Smooth muscle cell (in vitro differentiated cells): ENCODE measurements at regions not wholly inside any gene's neighbourhood (a gene's known extent, or its start where the extent isn't known, plus 50 kb on each side); places are given as distances from the start of the nearest gene placed in this dataset.

ENCODE experiments used
- DNase-seq: peaks from one replicate; lab custom pipeline; 2025; ENCODE audit not compliant: unreplicated experiment; lab: John Stamatoyannopoulos, UW
- H2AFZ ChIP-seq: fragments of 200-600 bp; sonication (generic); 2 replicates; pipeline ENCODE4 v1.6.0; 2016; ENCODE audit warnings: antibody characterized with exemption, low read depth, mild to moderate bottlenecking
- H3F3A ChIP-seq: fragments of 200-600 bp; sonication (generic); 2 replicates; pipeline ENCODE4 v1.6.0; 2017; ENCODE audit warnings: antibody characterized with exemption, low read depth
- H3K27ac ChIP-seq: fragments of 200-600 bp; sonication (generic); 2 replicates; pipeline ENCODE4 v1.5.1; 2016; ENCODE audit warnings: low read depth, mild to moderate bottlenecking
- H3K27me3 ChIP-seq: fragments of 200-600 bp; sonication (generic); 2 replicates; pipeline ENCODE4 v1.6.1; 2016; ENCODE audit warnings: low read depth, mild to moderate bottlenecking
- H3K36me3 ChIP-seq: fragments of 200-600 bp; sonication (generic); 2 replicates; pipeline ENCODE4 v1.5.1; 2016; ENCODE audit warnings: low read depth
- H3K4me1 ChIP-seq: fragments of 200-600 bp; sonication (generic); 2 replicates; pipeline ENCODE4 v1.5.1; 2016; ENCODE audit warnings: low read depth
- H3K4me2 ChIP-seq: fragments of 200-600 bp; sonication (generic); 2 replicates; pipeline ENCODE4 v1.6.0; 2016; ENCODE audit warnings: mild to moderate bottlenecking
- H3K4me3 ChIP-seq: fragments of 200-600 bp; sonication (generic); 2 replicates; pipeline ENCODE4 v1.5.1; 2016; ENCODE audit warnings: mild to moderate bottlenecking
- H3K79me2 ChIP-seq: fragments of 200-600 bp; sonication (generic); 2 replicates; pipeline ENCODE4 v1.6.0; 2016; ENCODE audit warnings: low read depth, mild to moderate bottlenecking
- H3K9ac ChIP-seq: fragments of 200-600 bp; sonication (generic); 2 replicates; pipeline ENCODE4 v1.6.0; 2016; ENCODE audit warnings: low read depth
- H3K9me3 ChIP-seq: fragments of 200-600 bp; sonication (generic); replicated peaks from 2 replicates; pipeline ENCODE4 v1.5.1; 2016; ENCODE audit warnings: low read depth
- H4K20me1 ChIP-seq: fragments of 200-600 bp; sonication (generic); 2 replicates; pipeline ENCODE4 v1.6.0; 2016; ENCODE audit warnings: low read depth
- CTCF ChIP-seq: fragments of 200-600 bp; sonication (generic); IDR thresholded peaks from 2 replicates; pipeline ENCODE4 v1.5.1; 2017; ENCODE audit warnings: borderline replicate concordance, mild to moderate bottlenecking, antibody characterized with exemption; ENCODE audit not compliant: insufficient read depth, poor library complexity, severe bottlenecking
- WGBS: methylation state at CpG from one replicate; pipeline ENCODE4 v1.1.7; 2016; ENCODE audit warnings: low lambda C conversion rate; 5-methylcytosine and 5-hydroxymethylcytosine counted together

GRCh38 chr7:84722734-84723133 lies 464.1 kb downstream of the SEMA3D start:
- 98% methylated on average over 3 of the region's 3 CpGs for WGBS
- TF ChIP-seq CTCF, result no peak
- no peak overlapping the region for H3K27ac ChIP-seq

DNA sequence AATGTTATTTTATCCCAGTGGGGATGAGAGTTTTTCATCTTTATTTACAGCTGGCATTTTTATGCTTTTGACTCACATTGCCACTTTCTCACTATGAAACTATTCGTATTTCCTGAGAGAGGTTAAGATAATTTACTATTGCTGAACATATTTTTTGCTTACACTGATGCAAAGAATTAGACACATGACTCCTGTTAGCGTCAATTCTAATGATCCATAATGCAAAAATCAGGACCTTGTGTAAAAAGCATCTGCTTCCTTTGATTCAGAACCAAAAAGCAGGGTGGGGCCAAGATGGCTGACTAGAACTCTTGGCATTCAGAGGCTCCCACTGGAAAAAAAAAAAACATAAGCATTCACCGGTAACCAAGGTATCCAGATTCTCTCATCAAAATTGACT lies 464.8 kb downstream of the SEMA3D start:
- Histone ChIP-seq H3K27ac (no peak overlapping the region), H3K9ac (no peak overlapping the region), H2AFZ (no peak overlapping the region), H3K4me2 (no peak overlapping the region), H3K9me3 (peaks cover 3% of the 10 kb centered on the region), H3K4me1 (no peaks in the 10 kb centered on the region), H3K27me3 (no peaks in the 10 kb centered on the region), H3K79me2 (no peaks in the 10 kb centered on the region), H3K4me3 (no peak overlapping the region), H3K36me3 (no peaks in the 10 kb centered on the region), H3F3A (no peaks in the 10 kb centered on the region), H4K20me1 (no peaks in the 10 kb centered on the region)
- no peak for DNase-seq
- TF ChIP-seq CTCF, result no peak
- WGBS, result 98% methylated on average over 3 of the region's 3 CpGs

More at GRCh38 chr7:84722734-84723133, 464.1 kb downstream of the SEMA3D start:
- Histone ChIP-seq H3K9me3 (peaks cover 3% of the 10 kb centered on the region), H3K27me3 (no peaks in the 10 kb centered on the region), H3K4me1 (no peaks in the 10 kb centered on the region), H3F3A (no peaks in the 10 kb centered on the region), H4K20me1 (no peaks in the 10 kb centered on the region), H3K4me3 (no peak overlapping the region), H3K4me2 (no peak overlapping the region), H2AFZ (no peak overlapping the region), H3K79me2 (no peaks in the 10 kb centered on the region), H3K9ac (no peak overlapping the region), H3K36me3 (no peaks in the 10 kb centered on the region)
- no peak for DNase-seq

- Histone ChIP-seq H3K4me1 (no peaks in the 10 kb centered on the region), H3K36me3 (no peaks in the 10 kb centered on the region), H3F3A (no peaks in the 10 kb centered on the region), H3K4me3 (no peak overlapping the region), H3K9me3 (no peaks in the 10 kb centered on the region), H3K27ac (no peak overlapping the region), H3K9ac (no peak overlapping the region), H3K27me3 (no peaks in the 10 kb centered on the region), H4K20me1 (no peaks in the 10 kb centered on the region), H2AFZ (no peak overlapping the region), H3K79me2 (no peaks in the 10 kb centered on the region), H3K4me2 (no peak overlapping the region)
- DNase-seq, result no peak
- no peak for TF ChIP-seq CTCF
Observed at GRCh38 chr7:84720456-84721097, 466.3 kb downstream of the SEMA3D start.

DNA sequence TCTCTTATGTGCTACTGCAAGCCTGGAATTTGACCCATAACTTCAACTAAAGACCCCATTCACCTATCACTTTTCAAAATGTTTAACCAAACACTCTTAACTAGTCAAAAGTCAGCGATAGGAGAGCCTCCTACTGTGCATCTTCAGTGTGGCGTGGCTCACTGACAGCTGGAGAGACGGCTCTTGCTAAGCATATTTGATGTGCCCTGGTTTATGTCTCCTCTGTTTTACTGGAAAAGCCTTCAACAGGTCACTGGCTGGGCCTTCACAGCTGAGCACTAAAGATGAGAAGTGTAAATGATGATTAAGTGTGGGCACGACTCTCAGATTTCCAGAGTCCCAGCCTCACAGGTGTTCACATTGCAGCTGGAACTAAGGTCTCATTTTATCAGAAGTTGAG lies 472.1 kb downstream of the SEMA3D start:
- Histone ChIP-seq H3F3A (no peaks in the 10 kb centered on the region), H4K20me1 (no peaks in the 10 kb centered on the region), H3K9ac (no peak overlapping the region), H2AFZ (peak overlapping the region; percentile 63), H3K4me3 (no peak overlapping the region), H3K27ac (no peak overlapping the region), H3K4me1 (no peaks in the 10 kb centered on the region), H3K79me2 (no peaks in the 10 kb centered on the region), H3K9me3 (no peaks in the 10 kb centered on the region), H3K27me3 (no peaks in the 10 kb centered on the region), H3K4me2 (no peak overlapping the region), H3K36me3 (no peaks in the 10 kb centered on the region)
- no peak for DNase-seq
- TF ChIP-seq CTCF, result no peak
- WGBS, result 41% methylated on average over 4 of the region's 4 CpGs
